GM12872 (cell line): ENCODE measurements at regions not wholly inside any gene's neighbourhood (a gene's known extent, or its start where the extent isn't known, plus 50 kb on each side); places are given as distances from the start of the nearest gene placed in this dataset.

Source experiments
- CTCF ChIP-seq: IDR thresholded peaks from 3 replicates; pipeline ENCODE4 v1.5.1; 2011; ENCODE audit warnings: low read depth, mild to moderate bottlenecking, low read length, moderate library complexity; ENCODE audit not compliant: insufficient read depth

DNA sequence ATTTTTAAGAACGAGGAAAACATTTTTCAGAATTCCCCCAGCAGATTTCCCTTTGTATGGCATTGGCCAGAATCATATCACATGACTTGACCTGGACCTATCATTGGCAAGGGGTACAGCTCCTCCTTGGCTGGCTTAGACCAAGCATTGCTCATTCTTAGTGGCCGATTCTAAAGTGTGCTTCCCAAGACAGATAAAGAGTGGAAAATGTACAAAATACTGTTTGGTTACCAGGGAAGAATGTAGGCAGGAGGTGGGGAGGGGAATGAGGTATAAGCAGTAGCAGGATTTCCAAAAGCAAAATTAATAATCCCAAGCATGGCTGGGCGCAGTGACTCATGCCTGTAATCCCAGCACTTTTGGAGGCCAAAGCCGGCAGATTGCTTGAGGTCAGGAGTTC is 75.6 kb upstream of the KRTAP11-1 start:
- TF ChIP-seq CTCF = no peak

DNA sequence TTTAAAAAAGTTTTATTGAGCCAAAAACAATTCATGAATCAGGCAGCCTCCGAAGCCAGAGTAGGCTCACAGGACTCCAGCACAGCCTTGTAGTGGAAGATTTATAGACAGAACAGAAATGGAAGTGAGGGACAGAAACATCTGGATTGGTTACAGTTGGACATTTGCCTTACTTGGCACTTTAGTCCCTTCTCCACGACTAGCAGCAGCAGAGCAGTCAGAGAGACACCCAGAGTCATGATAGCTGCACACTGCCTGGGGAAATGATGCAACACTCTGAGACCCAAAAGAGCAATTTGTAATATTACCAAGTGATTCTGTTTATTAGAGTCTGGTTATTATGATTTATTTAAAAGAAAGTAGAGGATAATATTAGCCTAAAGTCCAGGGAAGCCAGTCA is 72.2 kb upstream of the KRTAP11-1 start:
- no peak for TF ChIP-seq CTCF

DNA sequence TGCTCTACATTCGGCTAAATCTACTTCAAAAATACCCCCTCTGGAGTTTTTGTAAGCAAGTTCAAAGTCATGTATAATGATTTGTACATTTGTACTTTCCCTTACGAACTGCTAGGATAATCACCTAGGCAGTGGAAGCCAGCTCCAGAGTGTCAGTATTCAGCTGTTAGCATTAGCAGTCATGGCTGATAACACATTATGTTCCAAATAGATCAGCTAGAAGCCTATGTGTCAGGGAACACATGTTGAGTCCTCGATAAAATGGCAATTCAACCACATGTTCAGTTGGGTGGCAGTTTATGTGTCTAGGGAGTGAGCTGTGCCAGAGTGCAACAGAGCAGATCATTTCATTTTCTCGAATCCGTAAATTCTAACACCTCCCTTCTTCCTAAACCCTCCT is 65.8 kb upstream of the KRTAP11-1 start:
- no peak for TF ChIP-seq CTCF

DNA sequence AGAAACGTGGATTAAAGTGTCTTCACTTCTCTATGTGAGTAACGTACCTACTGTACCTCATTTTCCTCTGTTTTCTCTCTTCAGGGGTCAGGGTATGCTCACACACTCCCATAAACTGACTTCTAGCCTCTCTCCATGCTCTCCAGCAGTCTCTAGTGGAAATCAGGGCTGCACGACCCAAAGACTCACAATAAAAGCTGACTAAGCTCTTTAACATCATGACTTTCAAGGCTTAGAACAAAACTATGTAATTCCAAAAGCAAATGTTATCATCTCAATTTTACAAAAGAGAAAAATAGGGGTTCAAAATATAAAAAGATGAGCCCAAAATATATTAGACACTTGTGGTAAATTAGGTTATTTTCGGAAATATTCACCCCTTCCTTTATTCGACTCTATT is 62.5 kb upstream of the KRTAP11-1 start:
- TF ChIP-seq CTCF = no peak

DNA sequence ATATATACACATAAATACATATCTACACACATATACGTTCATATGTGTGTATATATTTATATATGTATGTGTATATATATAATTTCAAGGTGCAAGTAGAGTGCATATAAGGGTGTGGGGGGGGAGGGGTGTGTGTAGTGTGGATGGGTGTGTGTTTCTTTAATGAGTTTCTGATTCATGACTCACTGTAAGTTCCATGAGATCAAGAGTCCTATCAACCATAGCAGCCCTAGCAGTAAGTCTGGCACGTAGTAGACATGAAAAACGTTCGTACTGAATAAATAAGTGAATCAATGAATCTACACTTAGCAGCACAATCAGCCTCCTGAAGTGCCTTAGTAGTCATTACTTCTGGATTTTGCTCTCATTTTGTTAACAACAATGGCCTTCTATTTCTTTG is 61.9 kb upstream of the KRTAP11-1 start:
- no peak for TF ChIP-seq CTCF

DNA sequence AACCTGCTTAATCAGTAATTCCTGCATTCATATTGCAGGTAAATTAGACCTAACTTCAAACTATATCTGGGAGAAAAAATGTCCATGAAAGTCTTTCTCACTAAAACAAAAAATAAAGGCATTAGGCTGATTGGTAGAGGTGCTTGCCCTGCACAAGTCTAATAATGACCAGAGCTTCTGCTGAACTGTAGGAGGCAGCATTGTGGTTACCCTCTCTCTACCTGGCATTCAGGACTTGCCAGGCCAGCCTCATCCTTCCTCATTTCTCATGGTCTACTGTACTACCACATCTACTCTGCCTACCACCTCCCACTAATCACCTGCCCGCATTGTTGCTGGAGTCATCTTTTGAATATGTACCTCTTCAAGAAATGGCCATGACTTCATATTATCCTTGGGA is 60.8 kb upstream of the KRTAP11-1 start:
- 0 out of 3 replicates have a peak, but pooled peaks have one; percentile 10 for TF ChIP-seq CTCF

GRCh38 chr21:30936207-30936606 is 54.8 kb upstream of the KRTAP11-1 start:
- no peak for TF ChIP-seq CTCF

- no peak for TF ChIP-seq CTCF
Observed at GRCh38 chr21:30935889-30936168, 54.4 kb upstream of the KRTAP11-1 start.
